GM21825 (cell line): ENCODE measurements at regions not wholly inside any gene's neighbourhood (a gene's known extent, or its start where the extent isn't known, plus 50 kb on each side); places are given as distances from the start of the nearest gene placed in this dataset.
"Not testable (repeated sequence)": the region's sequence is repeated elsewhere in the genome, so short reads cannot be mapped to it uniquely, and the experiment has no call there.

ENCODE experiments used
- ATAC-seq: cut with Tn5 transposase; IDR thresholded peaks from one replicate; pipeline ENCODE4 v1.9.1; 2021; ENCODE audit warnings: mild to moderate bottlenecking, moderate library complexity; ENCODE audit not compliant: unreplicated experiment

GRCh38 chr7:81236560-81236959 is 317.7 kb upstream of the SEMA3C start:
- no peak for ATAC-seq

- ATAC-seq: no peak
These were observed 317.1 kb upstream of the SEMA3C start for GRCh38 chr7:81235997-81236396.

- ATAC-seq: no peak
These were observed 316.0 kb upstream of the SEMA3C start for GRCh38 chr7:81234896-81235295.

GRCh38 chr7:81233208-81233940 is 314.5 kb upstream of the SEMA3C start:
- ATAC-seq: no peak

- no peak for ATAC-seq
These were observed 313.4 kb upstream of the SEMA3C start for GRCh38 chr7:81232084-81232799.

GRCh38 chr7:81231301-81231838 is 312.5 kb upstream of the SEMA3C start:
- no peak for ATAC-seq

GRCh38 chr7:81226234-81226633 is 307.4 kb upstream of the SEMA3C start:
- no peak for ATAC-seq

GRCh38 chr7:81222692-81223091 is 303.8 kb upstream of the SEMA3C start:
- ATAC-seq: not testable (repeated sequence)

- no peak for ATAC-seq
These were observed 302.8 kb upstream of the SEMA3C start for GRCh38 chr7:81221527-81222217.

GRCh38 chr7:81218480-81219106 is 299.7 kb upstream of the SEMA3C start:
- no peak for ATAC-seq

- ATAC-seq: no peak
These were observed 294.5 kb upstream of the SEMA3C start for GRCh38 chr7:81213394-81213793.

GRCh38 chr7:81211934-81212320 is 293.1 kb upstream of the SEMA3C start:
- no peak for ATAC-seq

- no peak for ATAC-seq
These were observed 292.5 kb upstream of the SEMA3C start for GRCh38 chr7:81211204-81211933.

GRCh38 chr7:81210137-81211064 is 291.6 kb upstream of the SEMA3C start:
- no peak for ATAC-seq

GRCh38 chr7:81209059-81209458 is 290.2 kb upstream of the SEMA3C start:
- no peak for ATAC-seq

- ATAC-seq: no peak
These were observed 288.9 kb upstream of the SEMA3C start for GRCh38 chr7:81207801-81208200.

- ATAC-seq: no peak
These were observed 288.0 kb upstream of the SEMA3C start for GRCh38 chr7:81206667-81207360.

GRCh38 chr7:81206217-81206616 is 287.4 kb upstream of the SEMA3C start:
- no peak for ATAC-seq

- no peak for ATAC-seq
These were observed 282.3 kb upstream of the SEMA3C start for GRCh38 chr7:81201188-81201587.
